ENCODE measurements at regions not wholly inside any gene's neighbourhood (a gene's known extent, or its start where the extent isn't known, plus 50 kb on each side); places are given as distances from the start of the nearest gene placed in this dataset.

- H4K20me1 ChIP-seq (ENCODE audit: insufficient read depth), result no peaks in the 10 kb centered on the region
- ChIA-PET POLR2A (no interaction called here), RAD21 (ENCODE audit: low non-redundant PET in 1 of 2, low total read pairs in 2 of 2, uncharacterized antibody in 2 of 2, unreplicated experiment in 2 of 2) (no interaction called here), CTCF (interaction anchor here (0.8 kb wide), 1 partner anchor 414 kb away, joined by 4 read pairs; no protein-coding TSS in a partner anchor)
- H3K4me1 ChIP-seq (ENCODE audit: control insufficient read depth in 1 of 2, insufficient read depth in 2 of 2, low read length in 2 of 2), result peaks cover 15 to 24% of the 10 kb centered on the region in 2 experiments
- no peaks in the 10 kb centered on the region for H3K9me2 ChIP-seq (ENCODE audit: insufficient read depth)
- H3K36me3 ChIP-seq (ENCODE audit: control insufficient read depth in 1 of 2, insufficient read depth in 2 of 2, low read length in 2 of 2), result no peaks in the 10 kb centered on the region
- no peak overlapping the region for H3K4me3 ChIP-seq (replicated peaks in 1 of 2; ENCODE audit: low read depth in 1 of 2, low read length in 2 of 2)
- intact Hi-C loops (cut with micrococcal nuclease), result no loop called here
- H3K4me2 ChIP-seq (ENCODE audit: low read length), result no peak overlapping the region
- no peak overlapping the region for H3K27ac ChIP-seq (ENCODE audit: low read depth, low read length)
- H3K9ac ChIP-seq (ENCODE audit: low read length), result no peak overlapping the region
- H3K9me3 ChIP-seq (ENCODE audit: control insufficient read depth in 1 of 2, insufficient read depth in 1 of 2, low read depth in 1 of 2, low read length in 2 of 2), result no peaks in the 10 kb centered on the region
- DNase-seq (ENCODE audit: low read depth, low spot score), result no peak
- H3K79me2 ChIP-seq (ENCODE audit: insufficient read depth, low read length), result no peaks in the 10 kb centered on the region
- H3K27me3 ChIP-seq (ENCODE audit: insufficient read depth, low read length), result no peaks in the 10 kb centered on the region
- H2AFZ ChIP-seq (ENCODE audit: low read depth, low read length, poor library complexity, severe bottlenecking), result no peak overlapping the region
- ATAC-seq, result no peak
- TF ChIP-seq ZFX (IDR thresholded peaks at IDR 0.05), result no peak
- TF ChIP-seq JUND (IDR thresholded peaks at IDR 0.05), result no peak
- TF ChIP-seq SP1 (IDR thresholded peaks at IDR 0.05; ENCODE audit: low read depth), result no peak
- no peak for TF ChIP-seq POLR2A (IDR thresholded peaks at IDR 0.05; ENCODE audit: borderline replicate concordance, extremely low read depth, insufficient read depth, insufficient read length)
- TF ChIP-seq ZNF274 (IDR thresholded peaks at IDR 0.05; ENCODE audit: low read depth, low read length), result no peak
- TF ChIP-seq CBX3 (IDR thresholded peaks at IDR 0.05; ENCODE audit: low read depth), result no peak
- no peak for TF ChIP-seq TCF7L2 (IDR thresholded peaks at IDR 0.05; ENCODE audit: borderline replicate concordance, extremely low read depth, insufficient read depth, insufficient read length)
- TF ChIP-seq CEBPB (IDR thresholded peaks at IDR 0.05; ENCODE audit: low read depth), result no peak
- no peak for TF ChIP-seq YY1 (IDR thresholded peaks at IDR 0.05; ENCODE audit: extremely low read depth, insufficient replicate concordance, low read depth, low read length)
- TF ChIP-seq ELF1 (IDR thresholded peaks at IDR 0.05; ENCODE audit: borderline replicate concordance, low read depth), result no peak
- TF ChIP-seq POLR2AphosphoS5 (IDR thresholded peaks at IDR 0.05; ENCODE audit: low read depth, low read length), result no peak
- TF ChIP-seq RAD21 (IDR thresholded peaks at IDR 0.05; ENCODE audit: low read depth), result no peak
- TF ChIP-seq FOSL1 (IDR thresholded peaks at IDR 0.05; ENCODE audit: low read depth), result no peak
- BruUV-seq (replicated peaks), result no TSS peak
Observed at GRCh38 chr2:62407838-62408237, 98.2 kb downstream of the TMEM17 start.

GRCh38 chr2:62407401-62407800 is 98.6 kb downstream of the TMEM17 start:
- Histone ChIP-seq H3K4me2 (ENCODE audit: low read length) (no peak overlapping the region), H3K27ac (ENCODE audit: low read depth, low read length) (no peak overlapping the region), H3K9ac (ENCODE audit: low read length) (no peak overlapping the region), H3K36me3 (ENCODE audit: control insufficient read depth in 1 of 2, insufficient read depth in 2 of 2, low read length in 2 of 2) (no peaks in the 10 kb centered on the region), H3K4me3 (replicated peaks in 1 of 2; ENCODE audit: low read depth in 1 of 2, low read length in 2 of 2) (no peak overlapping the region), H3K27me3 (ENCODE audit: insufficient read depth, low read length) (no peaks in the 10 kb centered on the region), H2AFZ (ENCODE audit: low read depth, low read length, poor library complexity, severe bottlenecking) (no peak overlapping the region), H3K79me2 (ENCODE audit: insufficient read depth, low read length) (no peaks in the 10 kb centered on the region), H3K9me3 (ENCODE audit: control insufficient read depth in 1 of 2, insufficient read depth in 1 of 2, low read depth in 1 of 2, low read length in 2 of 2) (no peaks in the 10 kb centered on the region), H4K20me1 (ENCODE audit: insufficient read depth) (no peaks in the 10 kb centered on the region), H3K4me1 (ENCODE audit: control insufficient read depth in 1 of 2, insufficient read depth in 2 of 2, low read length in 2 of 2) (peaks cover 15 to 20% of the 10 kb centered on the region in 2 experiments), H3K9me2 (ENCODE audit: insufficient read depth) (no peaks in the 10 kb centered on the region)
- RAD21 ChIA-PET (ENCODE audit: low non-redundant PET in 1 of 2, low total read pairs in 2 of 2, uncharacterized antibody in 2 of 2, unreplicated experiment in 2 of 2), result no interaction called here
- CTCF ChIA-PET, result no interaction called here
- no TSS peak for BruUV-seq (replicated peaks)
- POLR2A ChIA-PET, result no interaction called here
- TF ChIP-seq SP1 (IDR thresholded peaks at IDR 0.05; ENCODE audit: low read depth) (no peak), ATF3 (IDR thresholded peaks at IDR 0.05) (no peak), EGR1 (IDR thresholded peaks at IDR 0.05; ENCODE audit: low read depth) (no peak), EZH2phosphoT487 (IDR thresholded peaks at IDR 0.05; ENCODE audit: borderline replicate concordance) (no peak), FOSL1 (IDR thresholded peaks at IDR 0.05; ENCODE audit: low read depth) (no peak), REST (IDR thresholded peaks at IDR 0.05; ENCODE audit: low read depth) (no peak), EZH2 (IDR thresholded peaks at IDR 0.05) (no peak), CEBPB (IDR thresholded peaks at IDR 0.05; ENCODE audit: low read depth) (no peak), SRF (IDR thresholded peaks at IDR 0.05; ENCODE audit: low read depth) (no peak), POLR2AphosphoS5 (IDR thresholded peaks at IDR 0.05; ENCODE audit: low read depth, low read length) (no peak), YY1 (IDR thresholded peaks at IDR 0.05; ENCODE audit: extremely low read depth, insufficient replicate concordance, low read depth, low read length) (no peak), RAD21 (IDR thresholded peaks at IDR 0.05; ENCODE audit: low read depth) (no peak), ZFX (IDR thresholded peaks at IDR 0.05) (no peak), ELF1 (IDR thresholded peaks at IDR 0.05; ENCODE audit: borderline replicate concordance, low read depth) (no peak), JUND (IDR thresholded peaks at IDR 0.05) (no peak)
- DNase-seq (ENCODE audit: low read depth, low spot score), result no peak
- intact Hi-C loops (cut with micrococcal nuclease), result no loop called here
- ATAC-seq, result no peak

All from HCT116 (cell line).